ENCODE measurements at regions not wholly inside any gene's neighbourhood (a gene's known extent, or its start where the extent isn't known, plus 50 kb on each side); places are given as distances from the start of the nearest gene placed in this dataset.
"Not testable (repeated sequence)": the region's sequence is repeated elsewhere in the genome, so short reads cannot be mapped to it uniquely, and the experiment has no call there.

GRCh38 chr6:14217728-14218518 lies 100.4 kb downstream of the CD83 start:
- no peak for DNase-seq

DNA sequence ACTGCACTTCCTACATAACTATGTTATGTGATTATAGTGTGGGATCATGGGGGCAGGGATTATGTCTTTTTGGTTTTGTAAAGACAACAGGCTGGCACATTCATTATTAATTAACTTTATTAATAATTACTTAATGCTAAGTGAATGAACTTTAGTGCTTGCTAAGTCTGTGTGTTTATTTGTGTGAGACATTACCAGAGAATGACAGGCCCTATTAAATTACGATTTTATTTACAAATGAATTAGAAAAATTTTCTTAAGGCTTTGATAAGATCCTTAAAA lies 100.9 kb downstream of the CD83 start:
- no peak for DNase-seq

GRCh38 chr6:14221564-14222279 lies 104.2 kb downstream of the CD83 start:
- DNase-seq: no peak

DNA sequence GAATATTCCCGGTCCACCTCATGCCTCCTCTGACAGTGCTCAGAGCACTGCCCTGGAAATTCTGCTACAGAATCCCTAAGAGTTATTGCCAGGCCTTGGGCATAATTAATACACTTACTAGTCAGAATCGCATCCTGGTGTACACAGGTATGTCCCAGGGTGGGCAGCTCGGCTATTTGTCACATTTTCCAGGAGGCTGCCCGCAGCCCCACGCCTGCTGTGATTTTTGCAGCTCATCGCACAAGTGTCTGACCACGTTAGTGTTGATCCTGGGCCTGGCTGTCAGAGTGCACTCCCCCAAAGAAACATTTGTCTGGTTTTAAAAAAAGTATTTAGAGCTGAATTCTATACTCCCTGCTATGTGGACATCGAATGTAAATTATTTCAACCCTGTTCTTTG lies 105.4 kb downstream of the CD83 start:
- no peak for DNase-seq

GRCh38 chr6:14224359-14225103 lies 107.0 kb downstream of the CD83 start:
- DNase-seq: no peak

GRCh38 chr6:14226051-14226660 lies 108.6 kb downstream of the CD83 start:
- no peak for DNase-seq

GRCh38 chr6:14228571-14228970 lies 111.0 kb downstream of the CD83 start:
- DNase-seq: no peak

DNA sequence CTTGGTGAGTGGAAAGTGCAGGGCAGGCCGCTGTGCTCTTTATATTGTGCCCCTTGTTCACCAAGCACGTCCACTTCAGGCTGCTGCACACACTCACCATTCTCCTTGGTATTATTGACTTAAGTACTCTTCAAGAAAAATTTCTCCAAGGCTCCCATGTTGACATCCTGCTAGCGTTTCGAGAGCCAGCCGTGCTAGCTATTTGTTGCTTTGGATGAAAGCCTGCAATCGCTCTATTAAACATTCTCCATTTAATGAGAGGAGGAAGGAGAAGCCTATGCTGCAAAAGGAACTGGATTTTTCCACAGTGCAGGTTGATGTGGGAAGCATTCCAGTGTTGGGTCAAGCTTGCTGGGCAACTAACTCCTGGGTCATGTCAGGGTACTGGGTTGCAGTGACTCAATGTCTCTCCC lies 113.5 kb downstream of the CD83 start:
- DNase-seq: no peak

DNA sequence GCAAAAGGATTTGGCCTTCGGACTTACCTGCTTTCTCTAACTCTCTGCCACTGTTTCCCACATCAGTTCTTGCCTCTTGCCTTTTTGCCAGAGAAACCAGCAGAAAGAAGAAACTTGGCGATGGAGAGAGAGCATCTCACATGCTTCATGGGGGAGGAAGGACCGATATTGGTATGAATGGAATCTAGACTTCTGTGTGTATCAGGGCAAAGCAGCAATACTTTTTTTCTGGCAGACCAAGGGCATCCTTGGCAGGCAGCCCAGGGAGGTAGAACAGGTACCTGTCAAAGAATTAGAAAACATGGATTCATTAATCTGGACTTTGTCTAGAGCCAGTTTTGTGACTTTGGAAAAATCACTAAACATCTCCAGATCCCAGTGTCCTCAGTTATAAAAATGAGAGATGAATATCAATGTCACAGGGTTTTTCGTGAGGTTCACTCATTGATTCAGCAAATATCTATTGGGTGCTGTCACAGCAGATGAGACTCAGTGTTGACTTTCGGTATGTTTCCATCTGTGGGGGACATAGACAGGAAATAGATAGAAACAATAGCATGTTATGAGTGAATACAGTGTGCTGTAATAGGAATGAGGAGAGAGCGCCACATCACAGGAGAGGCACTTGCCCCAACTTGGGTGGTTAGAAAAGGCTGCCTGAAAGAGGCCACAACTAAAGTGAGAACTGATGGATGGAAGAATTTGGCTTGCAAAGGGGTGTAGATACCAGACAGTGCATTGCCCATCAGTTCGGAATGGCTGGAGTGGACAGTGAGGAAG lies 114.1 kb downstream of the CD83 start:
- no peak for DNase-seq

GRCh38 chr6:14232889-14233288 lies 115.3 kb downstream of the CD83 start:
- DNase-seq: no peak

GRCh38 chr6:14235653-14236356 lies 118.2 kb downstream of the CD83 start:
- DNase-seq: no peak

DNA sequence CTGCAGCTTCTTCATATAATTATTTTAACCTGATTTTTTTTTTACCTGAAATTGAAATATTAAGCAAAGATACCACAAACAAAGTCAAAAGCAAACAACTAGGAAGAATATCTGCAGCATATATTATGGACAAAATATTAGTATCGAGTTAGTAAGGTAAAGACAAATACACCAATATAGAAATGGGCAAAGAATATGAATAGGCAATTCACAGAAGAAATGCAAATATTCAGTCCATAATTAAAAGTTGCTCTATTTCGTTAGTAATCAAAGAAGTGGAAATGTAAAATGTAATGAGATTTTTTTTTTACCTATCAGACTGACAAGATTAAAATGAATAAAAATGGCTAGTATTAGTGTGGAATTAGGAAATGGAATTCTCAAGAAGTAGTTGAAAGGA lies 121.5 kb downstream of the CD83 start:
- no peak for DNase-seq

- no peak for DNase-seq
Measured at GRCh38 chr6:14240411-14241166, 123.0 kb downstream of the CD83 start.

GRCh38 chr6:14241255-14242070 lies 123.9 kb downstream of the CD83 start:
- DNase-seq: no peak

GRCh38 chr6:14242912-14243311 lies 125.3 kb downstream of the CD83 start:
- not testable (repeated sequence) for DNase-seq

GRCh38 chr6:14243597-14243996 lies 126.0 kb downstream of the CD83 start:
- no peak for DNase-seq

GRCh38 chr6:14246876-14247275 lies 129.3 kb downstream of the CD83 start:
- no peak for DNase-seq

GRCh38 chr6:14250573-14250972 lies 133.0 kb downstream of the CD83 start:
- DNase-seq: no peak

GRCh38 chr6:14252271-14252850 lies 134.8 kb downstream of the CD83 start:
- DNase-seq: no peak

DNA sequence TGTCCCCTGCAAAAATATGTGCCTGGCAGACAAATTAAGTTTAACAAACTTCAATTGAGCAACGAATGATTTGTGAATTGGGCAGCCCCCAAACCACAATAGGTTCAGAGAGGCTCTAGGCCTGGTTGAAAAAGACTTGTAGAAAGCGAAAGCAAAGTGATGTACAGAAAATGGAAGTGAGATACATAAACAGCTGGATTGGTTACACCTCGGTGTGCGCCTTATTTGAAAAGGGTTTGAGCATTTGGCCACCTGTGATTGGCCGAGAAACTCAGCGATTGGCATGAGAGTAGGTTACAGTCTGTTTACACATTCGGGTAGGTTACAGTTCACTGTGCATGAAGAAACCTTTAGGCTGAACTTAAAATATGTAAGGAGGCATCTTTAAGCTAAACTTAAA lies 136.9 kb downstream of the CD83 start:
- no peak for DNase-seq

All from CD4-positive, alpha-beta T cell treated with Interleukin-21 for 1 hour (primary cell).